ENCODE measurements at regions not wholly inside any gene's neighbourhood (a gene's known extent, or its start where the extent isn't known, plus 50 kb on each side); places are given as distances from the start of the nearest gene placed in this dataset.

DNA sequence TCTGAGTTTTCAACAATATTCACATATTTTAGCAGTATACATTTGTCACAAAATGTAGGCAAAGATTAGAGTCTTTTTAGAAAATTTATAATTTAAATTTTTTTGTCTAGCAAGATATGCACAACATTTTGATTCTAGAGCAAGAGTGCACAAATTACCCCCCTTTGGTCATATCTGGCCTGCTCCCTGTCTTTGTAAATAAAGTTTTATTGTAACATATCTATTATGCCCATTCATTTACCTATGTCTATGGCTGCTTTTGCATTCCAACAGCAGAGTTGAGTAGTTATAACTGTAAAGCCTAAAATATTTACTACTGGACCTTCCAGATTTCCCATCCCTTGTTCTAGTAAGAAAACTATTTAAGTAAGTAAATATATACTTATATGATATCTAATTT is 430.7 kb downstream of the EDEM1 start:
- DNase-seq (ENCODE audit: low spot score): no peak

DNA sequence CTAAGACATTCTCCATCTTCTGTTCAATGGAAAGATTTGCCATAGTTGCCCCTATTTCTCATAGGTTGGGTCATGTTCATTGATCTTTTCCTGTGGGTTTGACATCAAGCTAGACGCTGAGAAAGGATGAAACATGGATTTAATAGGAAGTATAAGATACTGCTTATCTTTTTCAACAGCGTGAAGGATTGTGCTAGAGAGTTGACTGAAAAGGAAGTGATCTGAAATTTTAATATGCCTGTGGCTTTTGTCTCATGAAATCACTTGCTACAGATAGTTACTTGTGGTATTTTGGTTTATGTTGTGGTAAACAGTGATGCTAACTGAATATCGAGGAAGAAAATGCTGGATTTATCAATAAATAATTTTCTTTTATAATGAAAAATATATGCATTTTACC is 442.9 kb downstream of the EDEM1 start:
- DNase-seq (ENCODE audit: low spot score): no peak

DNA sequence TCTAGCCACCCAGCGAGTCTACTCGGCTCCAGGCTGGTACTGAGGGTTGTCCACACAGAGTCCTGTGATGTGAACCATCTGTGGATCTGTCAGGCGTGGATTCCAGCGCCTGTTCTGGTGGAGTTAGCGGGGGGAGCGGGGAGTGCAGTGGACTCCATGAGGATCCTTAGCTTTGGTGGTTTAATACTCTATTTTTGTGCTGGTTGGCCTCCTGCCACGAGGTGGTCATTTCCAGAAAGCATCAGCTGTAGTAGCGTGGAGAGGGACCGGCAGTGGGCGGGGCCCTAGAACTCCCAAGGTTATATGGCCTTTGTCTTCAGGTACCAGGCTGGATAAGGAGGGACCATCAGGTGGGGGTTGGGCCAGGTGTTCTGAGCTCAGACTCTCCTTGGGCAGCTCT is 446.5 kb downstream of the EDEM1 start:
- no peak for DNase-seq (ENCODE audit: low spot score)

- DNase-seq (ENCODE audit: low spot score): no peak
These were observed 446.9 kb downstream of the EDEM1 start for GRCh38 chr3:5634411-5634810.

- no peak for DNase-seq (ENCODE audit: low spot score)
These were observed 448.2 kb downstream of the EDEM1 start for GRCh38 chr3:5635746-5636145.

GRCh38 chr3:5638550-5638949 is 451.0 kb downstream of the EDEM1 start:
- DNase-seq (ENCODE audit: low spot score): no peak

GRCh38 chr3:5644773-5645670 is 457.5 kb downstream of the EDEM1 start:
- no peak for DNase-seq (ENCODE audit: low spot score)

- no peak for DNase-seq (ENCODE audit: low spot score)
These were observed 458.3 kb downstream of the EDEM1 start for GRCh38 chr3:5645692-5646410.

GRCh38 chr3:5650303-5650702 is 462.8 kb downstream of the EDEM1 start:
- no peak for DNase-seq (ENCODE audit: low spot score)

- no peak for DNase-seq (ENCODE audit: low spot score)
These were observed 463.8 kb downstream of the EDEM1 start for GRCh38 chr3:5651351-5651750.

GRCh38 chr3:5653426-5654143 is 466.1 kb downstream of the EDEM1 start:
- DNase-seq (ENCODE audit: low spot score): no peak

DNA sequence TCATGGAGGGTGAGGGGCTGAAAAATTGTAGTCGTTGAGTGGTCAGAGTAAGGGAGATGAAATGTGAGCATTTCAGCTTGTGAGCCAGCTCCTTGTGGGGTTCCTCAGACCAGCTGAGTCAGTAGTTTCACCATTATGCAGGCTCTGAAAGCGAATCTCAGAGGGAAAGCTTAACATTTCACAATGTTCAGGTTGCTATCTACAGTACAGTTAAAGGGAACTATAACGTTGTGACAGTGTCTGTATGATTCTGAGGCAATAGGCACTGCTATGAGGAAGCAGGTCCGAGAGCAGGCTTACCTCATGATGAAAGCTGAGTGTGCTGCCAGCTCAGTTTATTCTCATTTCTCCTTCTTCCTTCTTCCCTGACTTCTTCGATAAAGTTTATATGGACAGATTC is 469.6 kb downstream of the EDEM1 start:
- no peak for DNase-seq (ENCODE audit: low spot score)

GRCh38 chr3:5663601-5664000 is 476.1 kb downstream of the EDEM1 start:
- DNase-seq (ENCODE audit: low spot score): no peak

GRCh38 chr3:5666455-5666854 is 478.9 kb downstream of the EDEM1 start:
- DNase-seq (ENCODE audit: low spot score): no peak

GRCh38 chr3:5673521-5673920 is 486.0 kb downstream of the EDEM1 start:
- no peak for DNase-seq (ENCODE audit: low spot score)

DNA sequence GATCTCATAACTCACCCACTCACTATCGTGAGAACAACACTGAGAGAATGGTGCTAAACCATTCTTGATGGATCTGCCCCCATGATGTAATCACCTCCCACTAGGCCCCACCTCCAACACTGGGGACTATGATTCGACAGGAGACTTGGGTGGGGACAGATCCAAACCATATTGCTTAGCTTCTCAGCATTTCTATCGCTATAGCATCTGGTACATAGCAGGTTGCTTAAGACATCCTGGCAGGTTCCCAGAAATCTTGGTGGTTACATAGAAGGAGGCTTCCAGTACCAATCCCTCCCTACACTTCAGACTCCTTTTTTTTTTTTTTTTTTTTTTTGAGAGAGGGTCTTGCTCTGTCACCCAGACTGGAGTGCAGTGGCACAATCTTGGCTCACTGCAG is 487.8 kb downstream of the EDEM1 start:
- DNase-seq (ENCODE audit: low spot score): no peak

DNA sequence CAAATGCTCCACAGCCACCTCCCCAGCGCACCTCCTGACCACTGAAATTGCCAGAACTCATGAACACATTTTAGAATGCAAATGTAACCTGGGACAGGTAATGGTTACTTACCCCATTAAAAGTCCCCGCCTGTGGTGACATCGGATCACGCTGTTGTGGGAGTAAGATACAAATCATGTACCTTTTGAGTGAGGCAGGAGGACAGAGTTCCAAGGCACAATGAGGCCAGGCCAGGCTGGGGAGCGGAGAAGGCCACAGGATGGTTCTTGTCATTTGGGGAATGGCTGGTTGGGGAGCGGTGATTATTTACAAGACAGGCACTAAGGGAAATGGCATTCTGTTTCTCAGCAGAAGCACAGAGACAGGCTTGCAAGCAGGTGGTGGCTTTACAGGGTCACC is 490.0 kb downstream of the EDEM1 start:
- DNase-seq (ENCODE audit: low spot score): no peak

DNA sequence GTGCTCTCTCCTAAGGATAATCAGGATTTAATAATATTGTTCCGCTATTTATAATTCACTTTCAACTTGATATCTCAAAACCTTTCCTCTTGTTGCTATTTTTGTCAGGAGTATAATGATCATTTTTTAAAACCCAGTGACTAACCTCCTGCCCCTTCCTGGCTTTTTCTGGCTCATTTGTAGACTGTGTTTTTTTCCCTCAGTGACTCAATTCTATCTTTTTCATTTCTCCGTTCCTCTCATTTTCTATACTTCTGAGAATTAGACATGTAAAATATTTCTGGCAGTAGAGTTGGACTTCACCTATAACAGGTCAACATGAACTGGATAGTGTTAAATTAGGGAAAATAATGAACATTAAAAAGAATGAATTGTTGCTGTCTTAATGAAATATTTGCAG is 490.7 kb downstream of the EDEM1 start:
- no peak for DNase-seq (ENCODE audit: low spot score)

- no peak for DNase-seq (ENCODE audit: low spot score)
These were observed 491.3 kb downstream of the EDEM1 start for GRCh38 chr3:5678844-5679243.

DNA sequence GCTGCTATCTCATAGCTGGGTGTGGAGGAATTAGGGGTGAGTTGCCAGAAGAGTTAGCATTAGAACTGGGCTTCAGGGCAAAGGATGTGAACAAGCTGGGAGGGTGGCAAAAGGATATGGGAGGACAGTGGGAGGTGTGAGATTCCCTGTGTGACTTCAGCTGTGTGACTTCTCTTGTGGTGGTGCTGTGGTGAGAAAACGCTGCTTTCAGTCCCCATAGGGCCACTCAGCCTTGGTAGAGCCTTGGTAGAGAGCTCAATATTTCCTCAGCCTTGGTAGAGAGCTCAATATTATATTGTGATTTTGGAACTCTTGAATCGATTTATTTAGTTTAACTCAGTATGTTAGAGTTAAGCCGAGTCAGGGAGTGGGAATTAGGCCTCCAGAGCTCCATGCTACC is 499.7 kb downstream of the EDEM1 start:
- DNase-seq (ENCODE audit: low spot score): no peak

GRCh38 chr3:5690490-5690889 is 503.0 kb downstream of the EDEM1 start:
- DNase-seq (ENCODE audit: low spot score): no peak

DNA sequence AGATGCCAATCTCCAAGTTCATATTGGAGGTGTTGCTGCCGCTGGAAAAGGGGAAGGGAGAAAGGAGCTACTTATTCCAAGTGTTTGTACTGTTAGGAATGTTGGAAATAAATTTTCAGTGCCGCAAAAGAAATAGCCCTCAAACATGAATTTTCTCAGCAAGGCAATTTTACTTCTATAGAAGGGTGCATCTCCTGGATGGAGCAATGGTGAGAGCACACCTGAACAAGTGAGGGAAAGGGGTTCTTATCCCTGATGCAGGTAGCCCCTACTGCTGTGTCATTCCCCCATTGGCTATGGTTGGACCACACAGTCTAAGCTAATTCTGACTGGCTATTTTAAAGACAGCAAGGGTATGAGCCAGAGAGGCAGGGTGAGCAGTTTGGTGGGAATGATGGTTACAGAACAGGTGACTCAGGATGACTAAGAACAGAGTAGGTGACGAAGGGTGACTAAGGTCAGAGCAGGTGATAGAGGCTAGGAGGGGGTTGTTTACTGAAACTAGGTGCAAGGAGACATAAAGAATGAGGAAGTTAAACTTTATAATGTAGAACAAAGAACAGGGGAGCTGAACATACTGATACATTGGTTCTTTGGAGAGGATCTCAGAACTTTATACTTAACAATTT is 503.5 kb downstream of the EDEM1 start:
- DNase-seq (ENCODE audit: low spot score): no peak

Measured in CD4-positive, alpha-beta T cell treated with Interleukin-2 at 100 ng/mL for 4 hours (primary cell).